H1 (cell line): ENCODE measurements at regions not wholly inside any gene's neighbourhood (a gene's known extent, or its start where the extent isn't known, plus 50 kb on each side); places are given as distances from the start of the nearest gene placed in this dataset.

Source experiments
- CTCF ChIA-PET: fragments of 300-600 bp; sonication (Branson Sonifier 250); formaldehyde crosslinking; loops from one replicate; lab custom pipeline; 2021; ENCODE audit not compliant: partially characterized antibody; lab: Charles Lee
- POLR2A ChIA-PET: fragments of 300-600 bp; sonication (Branson Sonifier 250); formaldehyde crosslinking; loops from one replicate; lab custom pipeline; 2021; ENCODE audit warnings: inconsistent platforms; ENCODE audit not compliant: partially characterized antibody; lab: Charles Lee
- DNase-seq, 2 experiments: peaks; one replicate each; pipeline versions ENCODE4 v3.0.0 to v3.0.0-alpha.2; 2010 to 2022; ENCODE audit warnings: low spot score in 2 of 2, low read depth in 1 of 2, mixed read lengths in 1 of 2
- FAIRE-seq: peaks from 2 replicates; lab custom pipeline; 2011; peaks lifted over from hg19 to GRCh38; lab: Jason Lieb, UNC
- H2AFZ ChIP-seq: 2 replicates; pipeline ENCODE4 v1.8.1; 2012; ENCODE audit warnings: low read length, inconsistent platforms
- H2AK5ac ChIP-seq: 2 replicates; pipeline ENCODE4 v1.6.1; 2013; ENCODE audit warnings: low read depth, low read length
- H2BK120ac ChIP-seq: replicated peaks from 2 replicates; pipeline ENCODE3; 2013; ENCODE audit warnings: low read depth, low read length, inconsistent platforms
- H2BK12ac ChIP-seq: 2 replicates; pipeline ENCODE4 v1.6.1; 2013; ENCODE audit warnings: low read depth, low read length
- H2BK15ac ChIP-seq: 2 replicates; pipeline ENCODE4 v1.6.1; 2013; ENCODE audit warnings: low read length
- H2BK20ac ChIP-seq: 2 replicates; pipeline ENCODE4 v1.6.1; 2013; ENCODE audit warnings: low read length
- H2BK5ac ChIP-seq: 2 replicates; pipeline ENCODE4 v1.6.1; 2013; ENCODE audit warnings: low read depth, low read length
- H3K14ac ChIP-seq: 2 replicates; pipeline ENCODE4 v1.6.1; 2013; ENCODE audit warnings: inconsistent platforms; ENCODE audit not compliant: insufficient read length
- H3K18ac ChIP-seq: 2 replicates; pipeline ENCODE4 v1.6.1; 2013; ENCODE audit warnings: low read length; ENCODE audit errors: extremely low read depth
- H3K23ac ChIP-seq: 2 replicates; pipeline ENCODE4 v1.6.1; 2013; ENCODE audit warnings: inconsistent platforms; ENCODE audit not compliant: insufficient read length
- H3K23me2 ChIP-seq: 2 replicates; pipeline ENCODE4 v1.6.1; 2013; ENCODE audit warnings: low read depth, low read length
- H3K27ac ChIP-seq: 2 replicates; pipeline ENCODE4 v1.6.1; 2011; ENCODE audit warnings: low read depth, low read length, inconsistent platforms
- H3K27me3 ChIP-seq, 4 experiments: replicated peaks in 1 of 4; 1 replicate in 1 of 4; 2 replicates in 3 of 4; pipeline versions ENCODE4 v1.6.1 to v1.8.1; 2011 to 2013; ENCODE audit warnings: low read length in 3 of 4, mild to moderate bottlenecking in 3 of 4, inconsistent platforms in 2 of 4, mixed read lengths in 2 of 4, moderate library complexity in 1 of 4; ENCODE audit not compliant: control insufficient read depth in 3 of 4, insufficient read depth in 3 of 4; ENCODE audit errors: extremely low read depth in 1 of 4
- H3K36me3 ChIP-seq, 4 experiments: 2 replicates each; pipeline versions ENCODE4 v1.6.1 to v1.8.1; 2011 to 2013; ENCODE audit warnings: mild to moderate bottlenecking in 4 of 4, low read length in 3 of 4, moderate library complexity in 2 of 4, control low read depth in 1 of 4, inconsistent platforms in 1 of 4; ENCODE audit not compliant: insufficient read depth in 4 of 4, control insufficient read depth in 2 of 4
- H3K4ac ChIP-seq: replicated peaks from 2 replicates; pipeline ENCODE3; 2013; ENCODE audit warnings: low read length, low read depth, mixed read lengths, inconsistent platforms; ENCODE audit not compliant: insufficient read length
- H3K4me1 ChIP-seq, 4 experiments: replicated peaks in 1 of 4; 1 replicate in 1 of 4; 2 replicates in 3 of 4; pipeline versions ENCODE4 v1.6.1 to v1.8.1; 2011 to 2013; ENCODE audit warnings: low read length in 3 of 4, inconsistent platforms in 2 of 4, mixed read lengths in 1 of 4; ENCODE audit not compliant: insufficient read depth in 4 of 4, control insufficient read depth in 3 of 4
- H3K4me2 ChIP-seq, 2 experiments: 2 replicates each; pipeline versions ENCODE4 v1.6.1 to v1.8.1; 2011 to 2013; ENCODE audit warnings: low read depth in 2 of 2, low read length in 2 of 2, control low read depth in 1 of 2, inconsistent platforms in 1 of 2, mild to moderate bottlenecking in 1 of 2; ENCODE audit not compliant: insufficient read depth in 1 of 2
- H3K4me3 ChIP-seq, 4 experiments: fragments of 200-600, 300-600 bp in 1 of 4; sonication (generic), shearing (Covaris generic), sonication (Bioruptor Twin) in 1 of 4; 2 replicates each; pipeline versions ENCODE4 v1.5.1 to v1.8.1; 2011 to 2016; ENCODE audit warnings: low read length in 4 of 4, low read depth in 3 of 4, control low read depth in 2 of 4, inconsistent platforms in 2 of 4, mild to moderate bottlenecking in 2 of 4, mixed read lengths in 1 of 4, moderate library complexity in 1 of 4; ENCODE audit not compliant: insufficient read depth in 2 of 4; ENCODE audit errors: extremely low read depth in 1 of 4
- H3K56ac ChIP-seq: replicated peaks from 2 replicates; pipeline ENCODE3; 2013; ENCODE audit warnings: low read depth, mild to moderate bottlenecking, mixed read lengths, low read length, inconsistent platforms; ENCODE audit not compliant: insufficient read length
- H3K79me1 ChIP-seq: 2 replicates; pipeline ENCODE4 v1.6.1; 2013; ENCODE audit warnings: low read depth, low read length, control low read depth
- H3K79me2 ChIP-seq, 2 experiments: 2 replicates each; pipeline versions ENCODE4 v1.6.1 to v1.8.1; 2012 to 2013; ENCODE audit warnings: low read length in 2 of 2, mild to moderate bottlenecking in 2 of 2, inconsistent platforms in 1 of 2; ENCODE audit not compliant: insufficient read depth in 2 of 2, control insufficient read depth in 1 of 2
- H3K9ac ChIP-seq, 4 experiments: replicated peaks in 1 of 4; 1 replicate in 1 of 4; 2 replicates in 3 of 4; pipeline versions ENCODE4 v1.6.1 to v1.8.1; 2011 to 2013; ENCODE audit warnings: low read depth in 3 of 4, low read length in 3 of 4, control low read depth in 2 of 4, mild to moderate bottlenecking in 2 of 4, moderate library complexity in 2 of 4, inconsistent platforms in 1 of 4; ENCODE audit errors: extremely low read depth in 1 of 4
- H3K9me3 ChIP-seq, 2 experiments: 2 replicates each; pipeline versions ENCODE4 v1.6.1 to v1.8.1; 2012 to 2013; ENCODE audit warnings: mild to moderate bottlenecking in 2 of 2, moderate library complexity in 2 of 2, control low read depth in 1 of 2, inconsistent platforms in 1 of 2, low read depth in 1 of 2, low read length in 1 of 2, mixed read lengths in 1 of 2; ENCODE audit not compliant: insufficient read depth in 2 of 2
- H4K20me1 ChIP-seq, 2 experiments: replicated peaks in 1 of 2; 2 replicates each; pipeline versions ENCODE3 to v1.8.1; 2011 to 2013; ENCODE audit warnings: inconsistent platforms in 2 of 2, low read length in 2 of 2, mild to moderate bottlenecking in 1 of 2; ENCODE audit not compliant: insufficient read depth in 2 of 2, control insufficient read depth in 1 of 2
- H4K5ac ChIP-seq: 2 replicates; pipeline ENCODE4 v1.6.1; 2013; ENCODE audit warnings: low read length, low read depth, mixed read lengths, inconsistent platforms; ENCODE audit not compliant: insufficient read length
- H4K8ac ChIP-seq: 2 replicates; pipeline ENCODE4 v1.8.0; 2013; ENCODE audit warnings: mild to moderate bottlenecking, moderate library complexity, low read length, inconsistent platforms; ENCODE audit not compliant: insufficient read depth; ENCODE audit errors: extremely low read depth
- H4K91ac ChIP-seq: replicated peaks from 2 replicates; pipeline ENCODE3; 2013; ENCODE audit warnings: low read length, mixed read lengths, inconsistent platforms; ENCODE audit not compliant: insufficient read length
- HDAC6 ChIP-seq: IDR thresholded peaks from one replicate; pipeline ENCODE4 v1.7.1; 2012; ENCODE audit warnings: low read depth, mild to moderate bottlenecking, inconsistent platforms, low read length, moderate library complexity
- SP4 ChIP-seq: IDR thresholded peaks from 2 replicates; pipeline ENCODE4 v1.6.1; 2012; ENCODE audit warnings: low read length, inconsistent platforms
- SRF ChIP-seq: IDR thresholded peaks from 2 replicates; pipeline ENCODE4 v1.6.1; 2011; ENCODE audit warnings: mild to moderate bottlenecking, low read depth, low read length, moderate library complexity
- WGBS, 2 experiments: shearing (Covaris generic) in 1 of 2; methylation state at CpG; one replicate each; pipeline versions ENCODE4 v1.1.6 to v1.1.7; 2013 to 2015; ENCODE audit warnings: low lambda C conversion rate in 2 of 2, mixed read lengths in 2 of 2, inconsistent platforms in 1 of 2, low coverage in 1 of 2, missing lambda C conversion rate in 1 of 2; ENCODE audit not compliant: insufficient replicate concordance in 2 of 2, insufficient coverage in 1 of 2, insufficient read length in 1 of 2; ENCODE audit errors: extremely low coverage in 1 of 2, missing lambda C conversion rate in 1 of 2; 5-methylcytosine and 5-hydroxymethylcytosine counted together
- TF ChIP-seq, protein P1 (sequence below): IDR thresholded peaks from 2 replicates; pipeline ENCODE4 v1.6.1; 2012; ENCODE audit warnings: inconsistent platforms

DNA sequence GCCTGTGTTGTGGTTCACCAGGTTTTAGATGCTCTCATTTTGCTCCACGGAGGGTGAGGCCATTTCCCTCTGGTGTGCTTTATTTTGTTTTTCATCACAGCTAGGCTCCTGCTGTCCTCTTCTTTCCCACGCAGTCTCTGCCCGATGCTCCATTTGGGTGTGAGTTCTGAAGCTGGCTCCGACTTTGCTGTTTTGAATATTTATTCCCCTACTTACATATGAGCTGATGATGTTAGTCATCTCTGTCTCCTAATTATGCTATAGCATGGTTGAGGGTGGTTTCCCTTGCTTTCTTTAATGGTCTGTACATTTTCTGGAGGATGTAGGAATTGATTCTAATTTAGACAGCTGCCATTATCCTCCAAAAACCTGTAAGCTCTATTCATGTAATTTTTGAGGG lies 168.1 kb upstream of the MYRIP start:
- TF ChIP-seq, protein P1, sequence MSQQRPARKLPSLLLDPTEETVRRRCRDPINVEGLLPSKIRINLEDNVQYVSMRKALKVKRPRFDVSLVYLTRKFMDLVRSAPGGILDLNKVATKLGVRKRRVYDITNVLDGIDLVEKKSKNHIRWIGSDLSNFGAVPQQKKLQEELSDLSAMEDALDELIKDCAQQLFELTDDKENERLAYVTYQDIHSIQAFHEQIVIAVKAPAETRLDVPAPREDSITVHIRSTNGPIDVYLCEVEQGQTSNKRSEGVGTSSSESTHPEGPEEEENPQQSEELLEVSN, result no peak
- no peak for TF ChIP-seq SP4
- TF ChIP-seq SRF, result no peak
- no peak for TF ChIP-seq HDAC6
- Histone ChIP-seq H4K5ac (no peak overlapping the region), H2BK5ac (no peak overlapping the region), H2BK120ac (no peak overlapping the region), H3K27me3 (no peaks in the 10 kb centered on the region), H3K79me1 (no peaks in the 10 kb centered on the region), H2BK15ac (no peak overlapping the region), H3K79me2 (no peaks in the 10 kb centered on the region), H3K9ac (no peak overlapping the region), H4K91ac (no peak overlapping the region), H2AFZ (no peak overlapping the region), H3K9me3 (no peaks in the 10 kb centered on the region), H3K18ac (no peak overlapping the region), H3K4ac (no peak overlapping the region), H3K4me1 (peaks cover 0 to 5% (median 2%) of the 10 kb centered on the region in 4 experiments; a peak in 2 of 7 replicates), H3K27ac (no peak overlapping the region), H3K56ac (no peak overlapping the region), H3K4me3 (no peak overlapping the region), H2BK20ac (no peak overlapping the region), H3K14ac (no peak overlapping the region), H4K8ac (no peak overlapping the region), H3K23ac (no peak overlapping the region), H3K36me3 (no peaks in the 10 kb centered on the region), H3K23me2 (no peaks in the 10 kb centered on the region), H4K20me1 (no peaks in the 10 kb centered on the region), H2AK5ac (no peak overlapping the region), H3K4me2 (no peak overlapping the region), H2BK12ac (no peak overlapping the region)
- ChIA-PET CTCF (interaction anchor here (0.8 kb wide), 1 partner anchor 100 kb away, joined by 3 read pairs; no protein-coding TSS in a partner anchor), POLR2A (interaction anchor here (1.1 kb wide), 1 partner anchor 13 kb away, joined by 3 read pairs; no protein-coding TSS in a partner anchor)
- FAIRE-seq, result no peak
- 86% methylated on average over 4 of the region's 4 CpGs; no CpG with 5 or more reads in 1 of the 2 experiments for WGBS, 2 experiments
- DNase-seq, result no peak
